HFF-Myc (cell line): ENCODE measurements at regions not wholly inside any gene's neighbourhood (a gene's known extent, or its start where the extent isn't known, plus 50 kb on each side); places are given as distances from the start of the nearest gene placed in this dataset.

Experiments used
- DNase-seq: peaks from one replicate; pipeline ENCODE4 v3.0.0-alpha.2; 2011; ENCODE audit warnings: low read depth; ENCODE audit errors: extremely low read depth
- H3K4me3 ChIP-seq: replicated peaks from 2 replicates; pipeline ENCODE4 v1.5.1; 2011; ENCODE audit warnings: low read depth, mild to moderate bottlenecking, control low read depth, low read length
- TF ChIP-seq, protein P1 (sequence below): IDR thresholded peaks from 2 replicates; pipeline ENCODE4 v1.5.1; 2012; ENCODE audit warnings: mild to moderate bottlenecking, low read depth, low read length, control low read depth; ENCODE audit errors: missing control alignments

DNA sequence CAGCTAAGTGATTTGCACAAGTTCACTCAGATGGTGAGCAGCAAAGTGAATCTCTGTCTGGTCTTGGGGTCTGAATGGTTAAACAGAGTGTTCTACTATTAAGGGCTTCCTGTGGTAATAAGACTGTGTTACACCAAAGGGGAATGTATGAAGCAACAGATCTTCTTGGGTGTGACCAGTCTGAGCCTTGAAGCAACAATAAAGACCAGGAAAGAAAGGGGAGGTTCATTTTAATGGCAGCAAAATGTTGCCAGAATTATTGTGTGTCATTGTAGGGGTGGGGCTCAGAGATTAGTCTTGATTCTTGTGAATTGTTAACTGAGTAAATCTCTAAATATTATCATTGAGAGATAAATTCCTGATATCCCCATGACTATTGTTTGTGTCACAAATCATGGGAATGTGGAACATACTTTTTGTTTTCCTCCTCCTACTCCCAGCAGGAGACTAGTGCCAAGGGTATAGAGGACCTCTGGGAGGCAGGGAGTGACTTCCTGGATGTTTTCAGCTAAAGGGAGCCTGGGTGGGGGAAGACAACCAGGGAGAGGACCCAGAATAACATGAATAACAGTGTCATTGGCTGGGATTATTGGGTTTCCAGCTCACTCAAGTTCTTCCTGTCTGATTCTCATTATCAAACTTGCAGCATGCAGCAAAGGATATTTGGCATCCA is 141.4 kb upstream of the PAK3 start:
- H3K4me3 ChIP-seq: no peak overlapping the region
- TF ChIP-seq, protein P1, sequence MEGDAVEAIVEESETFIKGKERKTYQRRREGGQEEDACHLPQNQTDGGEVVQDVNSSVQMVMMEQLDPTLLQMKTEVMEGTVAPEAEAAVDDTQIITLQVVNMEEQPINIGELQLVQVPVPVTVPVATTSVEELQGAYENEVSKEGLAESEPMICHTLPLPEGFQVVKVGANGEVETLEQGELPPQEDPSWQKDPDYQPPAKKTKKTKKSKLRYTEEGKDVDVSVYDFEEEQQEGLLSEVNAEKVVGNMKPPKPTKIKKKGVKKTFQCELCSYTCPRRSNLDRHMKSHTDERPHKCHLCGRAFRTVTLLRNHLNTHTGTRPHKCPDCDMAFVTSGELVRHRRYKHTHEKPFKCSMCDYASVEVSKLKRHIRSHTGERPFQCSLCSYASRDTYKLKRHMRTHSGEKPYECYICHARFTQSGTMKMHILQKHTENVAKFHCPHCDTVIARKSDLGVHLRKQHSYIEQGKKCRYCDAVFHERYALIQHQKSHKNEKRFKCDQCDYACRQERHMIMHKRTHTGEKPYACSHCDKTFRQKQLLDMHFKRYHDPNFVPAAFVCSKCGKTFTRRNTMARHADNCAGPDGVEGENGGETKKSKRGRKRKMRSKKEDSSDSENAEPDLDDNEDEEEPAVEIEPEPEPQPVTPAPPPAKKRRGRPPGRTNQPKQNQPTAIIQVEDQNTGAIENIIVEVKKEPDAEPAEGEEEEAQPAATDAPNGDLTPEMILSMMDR: no peak
- DNase-seq: no peak

DNA sequence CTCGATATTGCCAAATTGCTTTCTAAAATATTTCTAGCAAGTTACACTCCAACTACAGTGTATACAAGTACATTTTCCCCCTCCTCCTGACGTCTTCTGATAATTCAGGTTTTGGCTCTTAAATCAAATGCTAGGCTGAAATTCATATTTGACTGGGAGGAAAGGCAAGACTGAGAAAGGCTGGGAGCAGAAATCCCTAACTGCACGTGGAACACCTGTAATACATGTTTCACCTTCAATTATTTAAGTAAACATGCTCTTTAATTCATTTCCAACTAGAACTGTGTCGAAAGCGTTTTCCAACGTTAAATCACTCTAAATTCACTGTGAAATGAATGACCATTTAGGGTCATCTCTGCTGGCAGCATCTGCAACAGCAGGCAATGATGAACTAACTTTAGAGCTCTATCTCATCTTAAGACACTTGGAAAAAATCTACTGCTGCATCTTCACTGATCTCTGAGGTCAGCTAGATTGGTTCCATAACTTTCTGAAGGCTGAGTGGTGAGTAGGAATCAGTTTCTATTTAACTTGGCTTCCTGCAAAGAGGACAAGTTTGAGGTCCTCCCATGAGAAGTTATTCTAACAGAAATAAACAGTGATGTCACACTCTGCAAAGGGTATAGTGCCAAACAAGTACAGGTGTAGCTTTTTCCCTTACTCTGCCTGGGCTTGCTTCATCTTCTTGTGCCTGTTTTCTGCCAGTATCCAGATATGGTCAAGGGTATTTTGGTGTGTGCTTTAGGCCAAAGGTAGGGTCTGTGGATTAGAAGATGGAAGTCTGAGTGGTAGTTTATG is 144.3 kb upstream of the PAK3 start:
- H3K4me3 ChIP-seq: no peak overlapping the region
- TF ChIP-seq, protein P1: no peak
- DNase-seq: no peak

DNA sequence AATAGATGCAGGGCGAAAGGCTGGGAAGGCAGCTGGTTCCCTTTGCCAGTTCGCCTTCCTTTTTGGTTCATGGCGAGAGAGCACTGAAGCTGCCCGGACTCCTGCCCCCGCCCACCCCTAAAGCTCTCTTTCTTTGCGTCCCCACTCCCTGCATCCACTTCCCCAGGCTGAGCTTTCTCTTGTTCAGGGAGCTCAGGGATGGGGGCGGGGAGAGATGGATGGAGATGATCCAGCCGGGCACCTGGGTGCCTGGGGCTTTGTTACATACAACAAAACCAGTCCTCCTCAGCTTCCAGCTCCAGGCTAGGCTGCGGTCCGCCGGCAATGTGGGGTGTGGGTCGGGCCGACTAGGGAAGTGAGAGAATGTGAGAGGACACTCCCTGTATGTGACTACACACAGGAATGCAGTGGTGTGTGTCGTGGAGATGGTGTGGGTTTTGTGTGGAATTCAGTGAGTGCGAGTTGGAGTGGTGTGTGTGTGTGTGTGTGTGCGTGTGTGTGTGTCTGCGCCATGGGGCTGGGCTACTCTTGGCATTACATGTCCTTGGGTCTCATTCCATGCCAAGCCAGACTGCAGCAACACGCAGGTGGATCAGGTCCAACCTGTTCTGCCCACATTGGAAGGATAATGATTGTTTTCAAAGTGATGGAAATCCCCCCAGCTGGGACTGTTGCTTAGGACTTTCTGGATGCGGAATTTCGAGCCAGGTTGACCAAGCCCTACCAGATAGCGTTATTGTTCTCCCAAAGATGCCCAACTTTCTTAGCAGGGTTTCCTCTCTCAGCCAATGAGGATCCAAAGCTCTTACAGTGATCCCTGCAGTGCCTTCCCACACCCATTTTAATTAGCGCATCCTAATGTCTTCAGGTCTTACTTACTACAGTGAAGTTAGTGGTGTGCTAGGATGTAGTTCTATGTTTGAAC is 149.4 kb upstream of the CHRDL1 start:
- DNase-seq: no peak
- H3K4me3 ChIP-seq: no peak overlapping the region
- TF ChIP-seq, protein P1: no peak

DNA sequence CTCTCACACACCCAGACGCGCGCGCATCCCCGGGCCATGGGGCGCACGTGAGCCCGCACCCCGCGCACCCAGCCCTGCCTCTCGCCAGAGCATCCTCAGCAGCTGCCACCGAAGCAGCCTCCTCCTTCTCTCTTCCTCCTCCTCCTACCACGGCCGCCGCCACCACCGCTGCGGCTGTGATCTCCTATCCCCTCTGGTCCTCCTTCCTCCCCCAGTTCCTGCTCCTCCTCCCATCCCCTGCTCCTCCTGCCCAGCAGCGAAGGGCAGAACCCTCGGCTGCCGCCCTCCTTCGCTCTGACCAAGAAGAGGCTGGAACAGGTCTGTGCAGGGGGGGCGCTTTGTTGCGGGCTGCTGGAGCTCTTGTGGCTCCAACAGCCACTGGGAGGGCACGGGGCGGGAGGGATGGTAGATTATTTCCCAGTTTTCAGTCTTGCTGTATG is 148.7 kb upstream of the CHRDL1 start:
- TF ChIP-seq, protein P1: no peak
- DNase-seq: no peak
- no peak overlapping the region; the same call in 1 of the 2 replicates for H3K4me3 ChIP-seq

DNA sequence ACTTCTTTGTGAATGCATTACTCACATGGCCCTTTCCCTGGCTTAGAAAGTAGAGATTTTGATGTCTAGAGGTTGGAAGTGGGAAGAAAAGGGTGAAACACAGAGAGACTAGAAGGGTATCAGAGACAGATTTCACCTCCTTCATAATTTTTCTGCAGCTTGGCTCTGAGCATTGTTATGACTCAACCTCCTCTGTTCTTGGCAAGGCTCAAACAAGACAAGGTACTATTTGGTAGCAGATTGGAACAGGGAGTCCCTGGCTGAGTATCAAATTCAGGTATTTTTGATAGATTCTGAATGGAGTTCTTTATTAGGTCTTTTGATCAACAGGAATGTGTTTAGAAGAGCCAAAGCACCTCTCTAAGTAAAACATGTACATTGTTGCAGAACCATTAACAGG is 146.3 kb upstream of the CHRDL1 start:
- no peak overlapping the region for H3K4me3 ChIP-seq
- TF ChIP-seq, protein P1: no peak
- DNase-seq: no peak

DNA sequence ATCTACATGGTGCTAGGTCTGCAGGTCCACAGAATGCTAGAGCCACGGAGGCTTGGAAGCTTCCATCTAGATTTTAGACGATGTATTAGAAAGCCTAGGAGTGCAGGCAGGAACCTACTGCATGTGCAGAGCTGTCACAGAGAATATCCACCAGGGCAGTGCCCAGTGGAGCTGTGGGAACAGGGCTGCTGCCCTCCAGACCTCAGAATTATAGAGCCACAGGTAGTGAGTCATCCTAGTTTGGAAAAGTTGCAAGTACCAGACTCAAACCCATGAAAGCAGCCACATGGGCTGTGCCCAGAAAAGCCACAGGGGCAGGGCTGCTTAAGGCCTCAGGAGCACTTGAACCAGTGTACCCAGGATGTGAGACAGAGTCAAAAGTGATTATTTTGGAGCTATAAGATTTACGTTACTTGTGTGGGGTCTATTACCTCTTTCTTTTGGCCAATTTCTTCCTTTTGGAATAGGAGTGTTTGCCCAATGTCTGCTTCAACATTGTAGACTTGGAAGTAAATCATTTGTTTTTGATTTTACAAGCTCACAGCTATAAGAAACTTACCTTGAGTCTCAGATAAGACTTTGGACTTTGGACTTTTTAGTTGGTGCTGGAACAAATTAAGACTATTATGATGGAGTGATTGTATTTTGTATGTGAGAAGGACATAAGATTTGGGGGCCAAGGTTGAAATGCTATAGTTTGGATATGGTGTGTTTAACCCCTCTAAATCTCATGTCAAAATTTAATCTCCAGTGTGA is 143.5 kb upstream of the CHRDL1 start:
- no peak overlapping the region for H3K4me3 ChIP-seq
- DNase-seq: no peak
- TF ChIP-seq, protein P1: no peak
